ENCODE measurements at regions not wholly inside any gene's neighbourhood (a gene's known extent, or its start where the extent isn't known, plus 50 kb on each side); places are given as distances from the start of the nearest gene placed in this dataset.
A peak's percentile ranks its signal among the peaks of the same experiment; 100 is the strongest.

DNA sequence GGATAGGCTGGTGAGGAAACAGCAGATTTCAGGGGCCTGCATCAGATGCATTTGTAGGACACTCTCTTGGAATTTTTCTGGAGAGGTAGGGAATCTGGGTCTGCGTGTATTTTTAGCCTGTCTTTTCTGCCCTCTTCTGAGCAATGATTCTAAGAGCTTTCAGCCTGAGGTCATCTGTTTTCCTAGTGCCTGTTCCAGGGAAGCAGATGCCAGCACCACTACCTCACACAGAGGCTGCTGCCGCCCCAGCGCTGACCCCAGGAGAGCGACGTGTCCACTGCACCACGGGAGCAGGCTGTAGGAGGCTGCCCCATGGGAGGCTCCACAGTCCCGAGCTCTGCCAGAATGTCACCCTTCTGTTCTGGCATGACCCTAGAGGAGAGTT, 316.5 kb downstream of the CYP26B1 start:
- TF ChIP-seq, protein P1, sequence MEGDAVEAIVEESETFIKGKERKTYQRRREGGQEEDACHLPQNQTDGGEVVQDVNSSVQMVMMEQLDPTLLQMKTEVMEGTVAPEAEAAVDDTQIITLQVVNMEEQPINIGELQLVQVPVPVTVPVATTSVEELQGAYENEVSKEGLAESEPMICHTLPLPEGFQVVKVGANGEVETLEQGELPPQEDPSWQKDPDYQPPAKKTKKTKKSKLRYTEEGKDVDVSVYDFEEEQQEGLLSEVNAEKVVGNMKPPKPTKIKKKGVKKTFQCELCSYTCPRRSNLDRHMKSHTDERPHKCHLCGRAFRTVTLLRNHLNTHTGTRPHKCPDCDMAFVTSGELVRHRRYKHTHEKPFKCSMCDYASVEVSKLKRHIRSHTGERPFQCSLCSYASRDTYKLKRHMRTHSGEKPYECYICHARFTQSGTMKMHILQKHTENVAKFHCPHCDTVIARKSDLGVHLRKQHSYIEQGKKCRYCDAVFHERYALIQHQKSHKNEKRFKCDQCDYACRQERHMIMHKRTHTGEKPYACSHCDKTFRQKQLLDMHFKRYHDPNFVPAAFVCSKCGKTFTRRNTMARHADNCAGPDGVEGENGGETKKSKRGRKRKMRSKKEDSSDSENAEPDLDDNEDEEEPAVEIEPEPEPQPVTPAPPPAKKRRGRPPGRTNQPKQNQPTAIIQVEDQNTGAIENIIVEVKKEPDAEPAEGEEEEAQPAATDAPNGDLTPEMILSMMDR (IDR thresholded peaks at IDR 0.05): no peak
- no peak for TF ChIP-seq POLR2A (IDR thresholded peaks at IDR 0.05)

DNA sequence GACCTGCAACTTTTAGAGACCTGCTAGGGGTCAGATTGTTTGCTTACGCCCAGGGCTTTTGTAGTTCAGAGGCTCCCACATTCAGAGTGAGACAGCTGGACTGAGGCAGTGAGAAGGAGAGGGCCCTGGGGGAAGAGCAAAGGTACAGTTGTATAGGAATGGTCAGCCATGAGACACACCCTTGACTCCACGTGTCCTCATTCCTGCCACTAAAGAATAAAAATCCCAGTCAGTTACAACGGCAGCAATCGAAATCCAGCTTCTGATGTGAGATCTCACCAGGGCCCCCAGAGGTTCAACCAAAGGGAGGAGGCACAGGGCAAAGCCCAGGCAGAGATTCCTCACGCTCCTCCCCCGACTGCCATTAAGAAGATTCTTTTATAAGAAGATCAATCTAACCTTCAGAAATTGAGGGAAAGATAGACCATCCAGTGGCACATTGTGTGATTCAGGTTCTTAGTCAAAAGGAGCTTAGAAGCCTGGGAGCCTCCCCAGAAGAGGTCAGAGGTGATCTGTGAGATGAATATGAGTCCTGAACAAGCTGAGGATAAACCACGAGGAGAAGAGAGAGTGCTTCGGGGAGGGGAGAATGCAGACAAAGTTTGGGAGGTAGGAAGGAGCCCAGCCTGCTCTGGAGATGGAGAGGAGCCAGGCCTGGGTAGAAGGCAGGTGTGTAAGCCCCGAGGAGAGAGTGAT, 317.0 kb downstream of the CYP26B1 start:
- Histone ChIP-seq H3K9me3 (no peaks in the 10 kb centered on the region), H3K27ac (no peak overlapping the region), H3K4me1 (no peaks in the 10 kb centered on the region), H3K27me3 (peaks cover 0 to 5% of the 10 kb centered on the region in 2 donors), H3K36me3 (replicated peaks in 1 of 2; ENCODE audit: insufficient read depth in 1 of 2, low read depth in 2 of 2) (no peaks in the 10 kb centered on the region), H3K4me3 (no peak overlapping the region)
- ATAC-seq (no peak), DNase-seq (no peak)
- TF ChIP-seq, protein P1 (IDR thresholded peaks at IDR 0.05): no peak
- no peak for TF ChIP-seq POLR2A (IDR thresholded peaks at IDR 0.05)
- intact Hi-C loops (cut with DNase I): no loop called here
- WGBS, 2 donors: 71 to 73% methylated on average over 9 of the region's 9 CpGs

More for the DNA sequence above, 316.5 kb downstream of the CYP26B1 start:
- no peak overlapping the region for H3K27ac ChIP-seq
- H3K9me3 ChIP-seq: no peaks in the 10 kb centered on the region
- no peaks in the 10 kb centered on the region for H3K4me1 ChIP-seq
- H3K36me3 ChIP-seq (replicated peaks in 1 of 2; ENCODE audit: insufficient read depth in 1 of 2, low read depth in 2 of 2): no peaks in the 10 kb centered on the region
- H3K4me3 ChIP-seq: no peak overlapping the region
- ATAC-seq (peak; percentile 55), DNase-seq (peak in 1 of 4 donors; percentile 41)
- 37 to 47% methylated on average over 2 to 7 of the region's 7 CpGs for WGBS, 2 donors
- intact Hi-C loops (cut with DNase I): no loop called here
- H3K27me3 ChIP-seq: peaks cover 0 to 5% of the 10 kb centered on the region in 2 donors

DNA sequence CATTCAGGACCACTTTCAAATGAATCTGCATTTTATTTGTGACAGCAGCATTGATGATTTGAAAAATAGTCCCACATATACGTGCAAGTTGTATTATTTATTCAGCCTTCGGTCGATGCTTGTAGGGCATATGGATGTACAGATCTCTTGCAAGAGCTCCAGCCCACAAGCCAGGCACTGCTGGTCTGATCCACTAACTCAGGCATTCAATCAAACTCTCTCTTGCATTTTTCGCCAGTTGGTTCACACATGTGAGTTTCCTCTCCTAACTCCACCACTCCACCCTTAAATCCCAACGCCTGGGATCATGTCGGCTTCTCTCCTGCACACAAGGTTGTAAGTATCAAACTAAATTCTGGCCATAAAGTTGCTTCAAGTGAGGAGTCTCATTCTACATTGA, 318.7 kb downstream of the CYP26B1 start:
- Histone ChIP-seq H3K4me3 (no peak overlapping the region), H3K9me3 (no peaks in the 10 kb centered on the region), H3K27me3 (peaks cover 0 to 5% of the 10 kb centered on the region in 2 donors), H3K27ac (no peak overlapping the region), H3K4me1 (no peaks in the 10 kb centered on the region), H3K36me3 (replicated peaks in 1 of 2; ENCODE audit: insufficient read depth in 1 of 2, low read depth in 2 of 2) (no peaks in the 10 kb centered on the region)
- ATAC-seq: no peak
- no peak for DNase-seq
- intact Hi-C loops (cut with DNase I): no loop called here
- WGBS, 2 donors: 81 to 89% methylated on average over 6 of the region's 6 CpGs
- TF ChIP-seq, protein P1 (IDR thresholded peaks at IDR 0.05): no peak
- no peak for TF ChIP-seq POLR2A (IDR thresholded peaks at IDR 0.05)

DNA sequence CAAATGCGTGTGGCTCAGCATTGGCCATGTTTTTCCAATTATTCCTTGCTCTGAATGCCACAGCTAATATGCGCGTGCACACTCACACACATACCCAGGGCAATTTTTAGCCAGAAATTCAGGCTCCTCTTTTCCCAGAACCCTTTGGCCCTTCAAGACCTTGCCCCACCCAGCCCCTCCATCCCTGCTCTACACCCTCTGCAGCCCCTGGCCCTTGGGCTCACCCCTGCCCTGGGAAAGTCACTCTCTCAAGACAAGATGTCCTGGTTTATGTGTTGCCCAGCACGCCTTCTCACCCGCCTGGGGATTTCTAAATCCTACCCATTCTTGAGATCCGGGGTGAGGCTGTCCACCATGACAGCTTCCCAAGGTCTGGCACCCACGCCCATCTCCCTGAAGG, 319.7 kb downstream of the CYP26B1 start:
- no peak overlapping the region for H3K27ac ChIP-seq
- no peaks in the 10 kb centered on the region for H3K9me3 ChIP-seq
- DNase-seq (no peak), ATAC-seq (no peak)
- H3K36me3 ChIP-seq (replicated peaks in 1 of 2; ENCODE audit: insufficient read depth in 1 of 2, low read depth in 2 of 2): no peaks in the 10 kb centered on the region
- peaks cover 0 to 5% of the 10 kb centered on the region in 2 donors for H3K27me3 ChIP-seq
- WGBS, 2 donors: 92 to 94% methylated on average over 7 of the region's 7 CpGs
- no peak overlapping the region for H3K4me3 ChIP-seq
- TF ChIP-seq, protein P1 (IDR thresholded peaks at IDR 0.05): no peak
- TF ChIP-seq POLR2A (IDR thresholded peaks at IDR 0.05): no peak
- H3K4me1 ChIP-seq: no peaks in the 10 kb centered on the region
- intact Hi-C loops (cut with DNase I): no loop called here

DNA sequence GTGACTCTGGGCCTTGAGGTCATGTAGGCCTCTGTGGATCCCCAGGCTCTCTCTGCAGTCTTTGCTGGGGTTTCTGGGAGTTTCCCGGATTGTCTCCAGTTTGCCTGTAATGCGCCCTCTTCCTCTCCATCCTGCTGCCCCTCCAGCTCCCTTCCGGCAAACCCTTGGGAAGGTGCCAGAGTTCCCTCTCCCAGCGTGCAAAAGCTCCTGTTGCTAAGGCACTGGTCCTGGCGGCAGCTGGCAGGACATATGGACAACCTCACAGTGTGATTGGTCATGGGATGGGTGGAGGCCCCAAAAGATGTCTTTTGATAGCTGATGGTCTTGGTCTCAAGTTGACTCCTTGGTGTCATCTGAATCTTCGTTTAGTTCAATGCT, 320.1 kb downstream of the CYP26B1 start:
- WGBS, 2 donors: 90 to 91% methylated on average over 6 of the region's 6 CpGs
- H3K36me3 ChIP-seq (replicated peaks in 1 of 2; ENCODE audit: insufficient read depth in 1 of 2, low read depth in 2 of 2): no peaks in the 10 kb centered on the region
- intact Hi-C loops (cut with DNase I): no loop called here
- ATAC-seq (no peak), DNase-seq (no peak)
- TF ChIP-seq, protein P1 (IDR thresholded peaks at IDR 0.05): no peak
- no peak for TF ChIP-seq POLR2A (IDR thresholded peaks at IDR 0.05)
- H3K4me3 ChIP-seq: no peak overlapping the region
- H3K4me1 ChIP-seq: no peaks in the 10 kb centered on the region
- no peak overlapping the region for H3K27ac ChIP-seq
- H3K9me3 ChIP-seq: no peaks in the 10 kb centered on the region
- peaks cover 0 to 5% of the 10 kb centered on the region in 2 donors for H3K27me3 ChIP-seq
